PC-3 (cell line): ENCODE measurements at regions not wholly inside any gene's neighbourhood (a gene's known extent, or its start where the extent isn't known, plus 50 kb on each side); places are given as distances from the start of the nearest gene placed in this dataset.

Source experiments
- EZH2phosphoT487 ChIP-seq: fragments of 300-600 bp; sonication (generic); IDR thresholded peaks from 2 replicates; pipeline ENCODE4 v1.6.1; 2018; ENCODE audit warnings: mild to moderate bottlenecking, antibody characterized with exemption, low read length, borderline replicate concordance
- TF ChIP-seq, protein P1 (sequence below): fragments of 300-600 bp; sonication (generic); conservative IDR thresholded peaks from 2 replicates; pipeline ENCODE4 v1.5.1; 2017; ENCODE audit warnings: antibody characterized with exemption, low read depth, mild to moderate bottlenecking, low read length

DNA sequence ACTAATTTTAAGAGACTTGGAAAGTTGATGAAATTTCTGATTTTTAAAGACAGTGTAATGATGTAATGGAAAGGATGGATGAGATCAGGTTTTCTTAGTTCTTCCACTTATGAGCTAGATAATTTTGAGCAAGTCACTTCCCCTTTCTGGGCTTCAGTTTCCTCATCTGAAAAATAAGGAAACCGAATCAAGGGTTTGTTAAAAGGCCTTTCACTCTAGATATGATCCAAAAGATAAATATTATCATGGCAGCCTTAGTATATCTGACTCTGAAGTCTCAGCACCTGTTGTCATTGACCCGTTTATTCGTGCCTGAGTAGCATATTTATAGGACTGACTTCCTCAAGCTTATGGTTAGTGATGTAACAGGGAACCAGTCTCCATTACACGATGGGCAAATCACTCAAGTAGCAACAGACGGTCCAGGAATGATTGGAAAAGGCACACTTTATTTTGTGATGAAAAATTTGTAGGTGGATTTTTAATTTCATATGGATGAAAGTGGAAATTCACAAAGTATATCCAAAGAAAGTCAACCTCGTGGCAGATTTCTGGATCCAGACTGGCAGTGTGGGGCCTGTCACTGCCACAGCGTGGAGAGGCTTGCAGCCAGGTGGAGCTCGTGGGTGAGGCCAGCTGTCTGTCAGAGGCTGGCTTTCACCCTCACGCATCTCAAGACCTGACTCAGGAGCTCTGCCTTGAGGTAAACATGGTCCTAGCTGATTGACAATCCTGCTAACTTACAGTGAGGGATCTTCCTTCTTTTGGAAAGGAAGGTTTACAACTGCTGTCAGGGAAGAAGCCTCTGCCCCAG lies 137.9 kb upstream of the CXCR4 start:
- TF ChIP-seq, protein P1, sequence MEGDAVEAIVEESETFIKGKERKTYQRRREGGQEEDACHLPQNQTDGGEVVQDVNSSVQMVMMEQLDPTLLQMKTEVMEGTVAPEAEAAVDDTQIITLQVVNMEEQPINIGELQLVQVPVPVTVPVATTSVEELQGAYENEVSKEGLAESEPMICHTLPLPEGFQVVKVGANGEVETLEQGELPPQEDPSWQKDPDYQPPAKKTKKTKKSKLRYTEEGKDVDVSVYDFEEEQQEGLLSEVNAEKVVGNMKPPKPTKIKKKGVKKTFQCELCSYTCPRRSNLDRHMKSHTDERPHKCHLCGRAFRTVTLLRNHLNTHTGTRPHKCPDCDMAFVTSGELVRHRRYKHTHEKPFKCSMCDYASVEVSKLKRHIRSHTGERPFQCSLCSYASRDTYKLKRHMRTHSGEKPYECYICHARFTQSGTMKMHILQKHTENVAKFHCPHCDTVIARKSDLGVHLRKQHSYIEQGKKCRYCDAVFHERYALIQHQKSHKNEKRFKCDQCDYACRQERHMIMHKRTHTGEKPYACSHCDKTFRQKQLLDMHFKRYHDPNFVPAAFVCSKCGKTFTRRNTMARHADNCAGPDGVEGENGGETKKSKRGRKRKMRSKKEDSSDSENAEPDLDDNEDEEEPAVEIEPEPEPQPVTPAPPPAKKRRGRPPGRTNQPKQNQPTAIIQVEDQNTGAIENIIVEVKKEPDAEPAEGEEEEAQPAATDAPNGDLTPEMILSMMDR: no peak
- TF ChIP-seq EZH2phosphoT487: no peak
